ENCODE measurements at regions not wholly inside any gene's neighbourhood (a gene's known extent, or its start where the extent isn't known, plus 50 kb on each side); places are given as distances from the start of the nearest gene placed in this dataset.

DNA sequence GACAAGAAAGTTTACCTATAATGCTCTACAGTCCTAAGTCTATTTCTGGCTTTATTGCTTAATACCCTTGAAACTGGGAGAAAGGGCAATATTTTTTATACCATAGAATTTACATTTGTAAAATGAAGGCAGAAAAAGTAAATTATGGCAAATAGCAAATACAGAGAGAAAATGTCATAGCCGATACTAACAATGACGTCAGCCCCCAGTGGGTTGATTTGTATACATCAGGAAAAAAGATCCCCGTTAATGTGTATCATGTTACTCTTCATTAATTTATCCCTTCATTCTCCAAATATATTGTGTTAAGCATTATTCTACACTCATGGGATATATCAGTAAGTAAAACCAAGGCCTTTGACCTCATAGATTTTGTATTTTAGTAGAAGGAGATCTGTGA lies 445.1 kb upstream of the SYT1 start:
- Mint-ChIP-seq H3K9me3 (no peaks in the 10 kb centered on the region), H3K36me3 (no peaks in the 10 kb centered on the region)
- TF ChIP-seq, protein P1, sequence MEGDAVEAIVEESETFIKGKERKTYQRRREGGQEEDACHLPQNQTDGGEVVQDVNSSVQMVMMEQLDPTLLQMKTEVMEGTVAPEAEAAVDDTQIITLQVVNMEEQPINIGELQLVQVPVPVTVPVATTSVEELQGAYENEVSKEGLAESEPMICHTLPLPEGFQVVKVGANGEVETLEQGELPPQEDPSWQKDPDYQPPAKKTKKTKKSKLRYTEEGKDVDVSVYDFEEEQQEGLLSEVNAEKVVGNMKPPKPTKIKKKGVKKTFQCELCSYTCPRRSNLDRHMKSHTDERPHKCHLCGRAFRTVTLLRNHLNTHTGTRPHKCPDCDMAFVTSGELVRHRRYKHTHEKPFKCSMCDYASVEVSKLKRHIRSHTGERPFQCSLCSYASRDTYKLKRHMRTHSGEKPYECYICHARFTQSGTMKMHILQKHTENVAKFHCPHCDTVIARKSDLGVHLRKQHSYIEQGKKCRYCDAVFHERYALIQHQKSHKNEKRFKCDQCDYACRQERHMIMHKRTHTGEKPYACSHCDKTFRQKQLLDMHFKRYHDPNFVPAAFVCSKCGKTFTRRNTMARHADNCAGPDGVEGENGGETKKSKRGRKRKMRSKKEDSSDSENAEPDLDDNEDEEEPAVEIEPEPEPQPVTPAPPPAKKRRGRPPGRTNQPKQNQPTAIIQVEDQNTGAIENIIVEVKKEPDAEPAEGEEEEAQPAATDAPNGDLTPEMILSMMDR (IDR thresholded peaks at IDR 0.05; ENCODE audit: unreplicated experiment) = no peak

DNA sequence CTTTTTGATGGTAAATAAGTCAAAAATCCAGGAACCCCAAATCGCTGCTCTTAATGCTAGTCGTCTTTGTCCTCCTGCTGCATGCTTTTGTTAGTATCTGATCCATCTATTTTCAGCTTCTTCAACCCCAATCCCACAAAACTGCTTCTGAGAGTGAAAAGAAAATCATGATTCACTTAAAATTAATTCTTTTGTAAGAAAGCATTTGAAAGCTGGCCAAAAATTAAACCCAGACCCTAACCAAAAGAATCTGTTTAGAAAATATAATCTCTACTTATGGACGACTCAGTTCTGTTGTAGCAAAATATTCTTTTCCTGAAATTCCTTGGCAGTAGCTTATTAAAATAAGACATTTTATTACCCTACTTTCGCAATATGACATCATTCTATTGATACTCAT lies 443.6 kb upstream of the SYT1 start:
- DNase-seq (ENCODE audit: low spot score in 2 of 2, unreplicated experiment in 2 of 2) = no peak
- no peaks in the 10 kb centered on the region for H3K9me3 Mint-ChIP-seq
- no peaks in the 10 kb centered on the region for H3K27me3 Mint-ChIP-seq (ENCODE audit: low read depth)
- H3K4me3 Mint-ChIP-seq = no peak overlapping the region
- peaks cover 12% of the 10 kb centered on the region for H3K4me1 Mint-ChIP-seq
- H3K36me3 Mint-ChIP-seq = no peaks in the 10 kb centered on the region
- TF ChIP-seq, protein P1 (IDR thresholded peaks at IDR 0.05; ENCODE audit: unreplicated experiment) = no peak
- H3K27ac Mint-ChIP-seq = no peak overlapping the region

More for the DNA sequence above, 445.1 kb upstream of the SYT1 start:
- no peaks in the 10 kb centered on the region for H3K27me3 Mint-ChIP-seq (ENCODE audit: low read depth)
- no peak overlapping the region for H3K27ac Mint-ChIP-seq
- peaks cover 15% of the 10 kb centered on the region for H3K4me1 Mint-ChIP-seq
- DNase-seq (ENCODE audit: low spot score in 2 of 2, unreplicated experiment in 2 of 2) = no peak
- no peak overlapping the region for H3K4me3 Mint-ChIP-seq

DNA sequence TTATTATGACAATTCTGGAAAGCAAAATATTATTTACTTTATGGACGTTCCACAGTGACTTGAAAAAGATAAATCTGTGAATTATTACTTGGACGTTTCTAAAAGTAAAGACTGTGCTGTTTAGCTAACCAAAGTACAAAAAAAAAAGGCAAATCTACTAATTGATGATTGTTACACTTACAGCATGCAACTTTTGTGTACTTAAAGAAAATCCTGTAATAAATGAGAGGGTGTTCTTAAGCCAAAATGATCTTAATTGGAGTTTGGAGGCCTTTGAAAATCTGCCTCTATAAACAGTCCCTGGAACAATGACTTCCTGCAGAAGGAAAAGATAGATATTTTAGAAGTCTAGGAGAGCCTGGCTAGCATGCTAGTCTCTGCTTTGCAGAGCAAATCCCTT lies 434.0 kb upstream of the SYT1 start:
- H3K27ac Mint-ChIP-seq = peak overlapping the region; percentile 19
- DNase-seq (ENCODE audit: low spot score in 2 of 2, unreplicated experiment in 2 of 2) = no peak
- no peaks in the 10 kb centered on the region for H3K36me3 Mint-ChIP-seq
- peaks cover 36% of the 10 kb centered on the region for H3K9me3 Mint-ChIP-seq
- TF ChIP-seq, protein P1 (IDR thresholded peaks at IDR 0.05; ENCODE audit: unreplicated experiment) = no peak
- H3K4me3 Mint-ChIP-seq = no peak overlapping the region
- peaks cover 9% of the 10 kb centered on the region for H3K4me1 Mint-ChIP-seq
- H3K27me3 Mint-ChIP-seq (ENCODE audit: low read depth) = no peaks in the 10 kb centered on the region

DNA sequence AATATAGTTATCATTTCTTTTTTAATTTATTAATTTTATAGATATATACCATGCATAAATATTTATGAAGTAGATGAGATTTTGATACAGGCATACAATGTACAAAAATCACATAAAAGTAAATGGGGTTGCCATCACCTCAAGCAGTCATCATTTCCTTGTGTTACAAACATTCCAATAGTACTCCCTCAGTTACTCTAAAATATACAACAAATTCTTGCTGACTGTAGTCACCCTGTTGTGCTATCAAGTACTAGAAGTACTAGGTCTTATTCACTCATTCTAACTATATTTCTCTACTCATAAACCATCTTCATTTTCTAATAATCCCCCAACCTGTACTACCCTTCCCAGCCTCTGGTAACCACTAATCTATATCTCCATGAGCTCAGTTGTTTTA lies 432.6 kb upstream of the SYT1 start:
- Mint-ChIP-seq H3K27ac (no peak overlapping the region), H3K9me3 (peaks cover 46% of the 10 kb centered on the region), H3K36me3 (peaks cover under 1% of the 10 kb centered on the region), H3K4me1 (peaks cover 8% of the 10 kb centered on the region), H3K27me3 (ENCODE audit: low read depth) (no peaks in the 10 kb centered on the region), H3K4me3 (no peak overlapping the region)
- TF ChIP-seq, protein P1 (IDR thresholded peaks at IDR 0.05; ENCODE audit: unreplicated experiment) = no peak
- DNase-seq (ENCODE audit: low spot score in 2 of 2, unreplicated experiment in 2 of 2) = no peak

DNA sequence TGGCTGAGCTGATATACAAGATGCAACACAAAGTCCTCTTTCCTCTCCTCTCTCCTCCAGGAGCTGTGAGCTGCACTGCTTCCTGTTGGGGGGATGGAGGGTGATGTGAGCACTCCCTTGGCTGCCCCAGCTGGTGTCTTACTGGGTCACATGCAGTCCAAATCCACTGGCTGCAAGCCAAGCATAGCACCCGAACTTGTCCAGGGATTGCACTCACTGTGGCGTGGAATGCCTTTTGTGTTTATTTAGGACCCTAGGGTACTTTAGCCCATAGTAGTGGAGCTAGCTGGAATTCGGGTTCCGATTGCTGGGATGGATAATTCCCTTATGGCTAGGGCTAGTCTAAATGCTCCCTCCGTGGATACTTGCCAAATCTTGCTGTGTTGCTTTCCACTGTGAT lies 424.9 kb upstream of the SYT1 start:
- Mint-ChIP-seq H3K27me3 (ENCODE audit: low read depth) (no peaks in the 10 kb centered on the region), H3K36me3 (peaks cover 6% of the 10 kb centered on the region), H3K4me1 (peaks cover 6% of the 10 kb centered on the region), H3K27ac (no peak overlapping the region), H3K9me3 (peaks cover 35% of the 10 kb centered on the region), H3K4me3 (no peak overlapping the region)
- TF ChIP-seq, protein P1 (IDR thresholded peaks at IDR 0.05; ENCODE audit: unreplicated experiment) = no peak
- DNase-seq (ENCODE audit: low spot score in 2 of 2, unreplicated experiment in 2 of 2) = no peak
